ENCODE measurements at regions not wholly inside any gene's neighbourhood (a gene's known extent, or its start where the extent isn't known, plus 50 kb on each side); places are given as distances from the start of the nearest gene placed in this dataset.

- Histone ChIP-seq H3K36me3 (no peaks in the 10 kb centered on the region), H3K4me1 (no peaks in the 10 kb centered on the region), H3K27me3 (no peaks in the 10 kb centered on the region), H3K9ac (ENCODE audit: low read depth in 2 of 2, low read length in 2 of 2) (no peak overlapping the region), H3K4me3 (no peak overlapping the region), H3K9me3 (peaks cover 5% of the 10 kb centered on the region), H3K27ac (no peak overlapping the region)
- no peak for DNase-seq
- TF ChIP-seq CTCF (IDR thresholded peaks at IDR 0.05), result no peak
- intact Hi-C loops (cut with DNase I), result no loop called here
Measured at GRCh38 chr11:121808096-121808495, 307.9 kb downstream of the BLID start.

GRCh38 chr11:121807051-121807450 lies 309.0 kb downstream of the BLID start:
- intact Hi-C loops (cut with DNase I), result no loop called here
- H3K9ac ChIP-seq (ENCODE audit: low read depth in 2 of 2, low read length in 2 of 2), result no peak overlapping the region
- no peaks in the 10 kb centered on the region for H3K27me3 ChIP-seq
- no peak for TF ChIP-seq CTCF (IDR thresholded peaks at IDR 0.05)
- H3K27ac ChIP-seq, result no peak overlapping the region
- no peak overlapping the region for H3K4me3 ChIP-seq
- no peaks in the 10 kb centered on the region for H3K36me3 ChIP-seq
- no peaks in the 10 kb centered on the region for H3K9me3 ChIP-seq
- DNase-seq, result no peak
- no peaks in the 10 kb centered on the region for H3K4me1 ChIP-seq

- H3K27ac ChIP-seq, result no peak overlapping the region
- H3K4me3 ChIP-seq, result no peak overlapping the region
- intact Hi-C loops (cut with DNase I), result no loop called here
- no peak overlapping the region for H3K9ac ChIP-seq (ENCODE audit: low read depth in 2 of 2, low read length in 2 of 2)
- no peaks in the 10 kb centered on the region for H3K9me3 ChIP-seq
- no peaks in the 10 kb centered on the region for H3K4me1 ChIP-seq
- peak; percentile 33 for DNase-seq
- H3K36me3 ChIP-seq, result no peaks in the 10 kb centered on the region
- no peaks in the 10 kb centered on the region for H3K27me3 ChIP-seq
- TF ChIP-seq CTCF (IDR thresholded peaks at IDR 0.05), result no peak
Measured at GRCh38 chr11:121802542-121802941, 313.5 kb downstream of the BLID start.

- DNase-seq, result no peak
- Histone ChIP-seq H3K27me3 (no peaks in the 10 kb centered on the region), H3K4me1 (no peaks in the 10 kb centered on the region), H3K9ac (ENCODE audit: low read depth in 2 of 2, low read length in 2 of 2) (no peak overlapping the region), H3K36me3 (no peaks in the 10 kb centered on the region), H3K9me3 (no peaks in the 10 kb centered on the region), H3K27ac (no peak overlapping the region), H3K4me3 (no peak overlapping the region)
- no peak for TF ChIP-seq CTCF (IDR thresholded peaks at IDR 0.05)
- intact Hi-C loops (cut with DNase I), result no loop called here
Measured at GRCh38 chr11:121801781-121802180, 314.2 kb downstream of the BLID start.

GRCh38 chr11:121801394-121801748 lies 314.6 kb downstream of the BLID start:
- Histone ChIP-seq H3K36me3 (no peaks in the 10 kb centered on the region), H3K27ac (no peak overlapping the region), H3K9ac (ENCODE audit: low read depth in 2 of 2, low read length in 2 of 2) (no peak overlapping the region), H3K4me3 (no peak overlapping the region), H3K4me1 (no peaks in the 10 kb centered on the region), H3K9me3 (no peaks in the 10 kb centered on the region), H3K27me3 (no peaks in the 10 kb centered on the region)
- no peak for TF ChIP-seq CTCF (IDR thresholded peaks at IDR 0.05)
- intact Hi-C loops (cut with DNase I), result no loop called here
- DNase-seq, result no peak

All from colonic mucosa (tissue), 4 donors.